ENCODE measurements at regions not wholly inside any gene's neighbourhood (a gene's known extent, or its start where the extent isn't known, plus 50 kb on each side); places are given as distances from the start of the nearest gene placed in this dataset.

- CTCF ChIA-PET: no interaction called here
- TF ChIP-seq CTCF (IDR thresholded peaks at IDR 0.05): no peak
- POLR2A ChIA-PET: no interaction called here
- Mint-ChIP-seq H3K27me3 (no peaks in the 10 kb centered on the region), H3K27ac (no peak overlapping the region), H3K9me3 (no peaks in the 10 kb centered on the region), H3K4me1 (no peaks in the 10 kb centered on the region), H3K36me3 (ENCODE audit: low read depth) (no peaks in the 10 kb centered on the region), H3K4me3 (no peak overlapping the region)
- intact Hi-C loops (cut with micrococcal nuclease): no loop called here
- no peak for ATAC-seq (ENCODE audit: low read depth)
- no peak for DNase-seq
Observed at GRCh38 chr4:36872679-36873078, 371.9 kb upstream of the NWD2 start.

- intact Hi-C loops (cut with micrococcal nuclease): no loop called here
- no peak for TF ChIP-seq CTCF (IDR thresholded peaks at IDR 0.05)
- no peak for DNase-seq
- Mint-ChIP-seq H3K27me3 (no peaks in the 10 kb centered on the region), H3K4me3 (no peak overlapping the region), H3K9me3 (no peaks in the 10 kb centered on the region), H3K36me3 (ENCODE audit: low read depth) (no peaks in the 10 kb centered on the region), H3K27ac (no peak overlapping the region), H3K4me1 (no peaks in the 10 kb centered on the region)
- CTCF ChIA-PET: no interaction called here
- POLR2A ChIA-PET: no interaction called here
- no peak for ATAC-seq (ENCODE audit: low read depth)
Observed at GRCh38 chr4:36884151-36884550, 360.4 kb upstream of the NWD2 start.

GRCh38 chr4:36891971-36892370 is 352.6 kb upstream of the NWD2 start:
- TF ChIP-seq CTCF (IDR thresholded peaks at IDR 0.05): no peak
- Mint-ChIP-seq H3K27ac (no peak overlapping the region), H3K27me3 (no peaks in the 10 kb centered on the region), H3K4me1 (no peaks in the 10 kb centered on the region), H3K36me3 (ENCODE audit: low read depth) (no peaks in the 10 kb centered on the region), H3K4me3 (no peak overlapping the region), H3K9me3 (no peaks in the 10 kb centered on the region)
- ATAC-seq (ENCODE audit: low read depth) (no peak), DNase-seq (no peak)
- intact Hi-C loops (cut with micrococcal nuclease): no loop called here
- ChIA-PET POLR2A (no interaction called here), CTCF (no interaction called here)

- ChIA-PET CTCF (no interaction called here), POLR2A (no interaction called here)
- TF ChIP-seq CTCF (IDR thresholded peaks at IDR 0.05): no peak
- intact Hi-C loops (cut with micrococcal nuclease): no loop called here
- DNase-seq (no peak), ATAC-seq (ENCODE audit: low read depth) (no peak)
- H3K27me3 Mint-ChIP-seq: no peaks in the 10 kb centered on the region
- no peak overlapping the region for H3K27ac Mint-ChIP-seq
- no peaks in the 10 kb centered on the region for H3K4me1 Mint-ChIP-seq
- no peaks in the 10 kb centered on the region for H3K36me3 Mint-ChIP-seq (ENCODE audit: low read depth)
- peaks cover 3% of the 10 kb centered on the region for H3K9me3 Mint-ChIP-seq
- no peak overlapping the region for H3K4me3 Mint-ChIP-seq
Observed at GRCh38 chr4:36900446-36900987, 344.0 kb upstream of the NWD2 start.

GRCh38 chr4:36904823-36905222 is 339.7 kb upstream of the NWD2 start:
- no peak for DNase-seq
- TF ChIP-seq CTCF (IDR thresholded peaks at IDR 0.05): no peak
- peaks cover 3% of the 10 kb centered on the region for H3K9me3 Mint-ChIP-seq
- no peak overlapping the region for H3K27ac Mint-ChIP-seq
- no peaks in the 10 kb centered on the region for H3K27me3 Mint-ChIP-seq
- H3K4me3 Mint-ChIP-seq: no peak overlapping the region
- no peaks in the 10 kb centered on the region for H3K4me1 Mint-ChIP-seq
- ATAC-seq (ENCODE audit: low read depth): no peak
- H3K36me3 Mint-ChIP-seq (ENCODE audit: low read depth): no peaks in the 10 kb centered on the region
- intact Hi-C loops (cut with micrococcal nuclease): no loop called here
- ChIA-PET POLR2A (no interaction called here), CTCF (no interaction called here)

Data from activated B cell treated with CpG ODN at 0.5 μM for 24 hours (primary cell).